GM21526 (cell line): ENCODE measurements at regions not wholly inside any gene's neighbourhood (a gene's known extent, or its start where the extent isn't known, plus 50 kb on each side); places are given as distances from the start of the nearest gene placed in this dataset.
"Not testable (repeated sequence)": the region's sequence is repeated elsewhere in the genome, so short reads cannot be mapped to it uniquely, and the experiment has no call there.

Experiments used
- ATAC-seq: cut with Tn5 transposase; IDR thresholded peaks from one replicate; pipeline ENCODE4 v1.9.1; 2021; ENCODE audit warnings: moderate library complexity; ENCODE audit not compliant: unreplicated experiment, low FRiP score

DNA sequence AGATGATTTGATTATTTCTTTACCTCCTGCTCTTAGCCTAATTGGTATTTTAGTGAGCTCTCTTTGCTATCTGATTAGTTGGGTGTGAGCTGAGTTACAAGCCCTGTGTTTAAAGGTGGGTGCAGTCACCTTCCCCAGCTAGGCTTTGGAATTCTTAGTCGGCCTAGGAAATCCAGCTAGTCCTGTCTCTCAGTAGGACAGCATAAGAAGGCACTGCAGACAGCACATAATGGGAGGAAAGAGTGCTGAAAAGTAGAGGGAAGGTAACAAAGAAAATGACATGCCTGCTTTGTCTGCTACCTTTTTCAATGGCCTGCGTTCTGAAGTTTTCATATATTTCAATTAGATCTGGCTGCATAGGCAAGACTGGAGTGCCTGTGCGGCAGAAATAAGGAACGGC lies 1794.0 kb upstream of the CELF4 start:
- ATAC-seq = no peak

DNA sequence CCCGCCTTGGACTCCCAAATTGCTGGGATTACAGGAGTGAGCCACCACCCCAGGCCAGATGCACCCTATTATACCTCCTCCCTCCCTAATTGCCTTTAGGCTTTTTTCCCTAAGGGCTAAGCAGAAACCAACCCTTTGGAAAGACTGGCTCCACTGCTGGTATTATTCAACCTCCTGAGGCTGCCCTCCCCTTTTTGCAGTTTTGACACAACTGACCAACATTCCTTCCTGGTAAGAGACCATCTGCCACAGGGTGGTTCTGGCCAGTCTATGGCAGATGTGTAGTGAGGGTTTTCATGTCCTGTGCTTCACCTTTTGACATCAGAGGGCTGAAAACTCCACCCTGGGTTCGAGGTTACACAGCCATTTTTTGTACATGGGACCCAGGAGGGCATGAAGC lies 1785.3 kb upstream of the CELF4 start:
- no peak for ATAC-seq

DNA sequence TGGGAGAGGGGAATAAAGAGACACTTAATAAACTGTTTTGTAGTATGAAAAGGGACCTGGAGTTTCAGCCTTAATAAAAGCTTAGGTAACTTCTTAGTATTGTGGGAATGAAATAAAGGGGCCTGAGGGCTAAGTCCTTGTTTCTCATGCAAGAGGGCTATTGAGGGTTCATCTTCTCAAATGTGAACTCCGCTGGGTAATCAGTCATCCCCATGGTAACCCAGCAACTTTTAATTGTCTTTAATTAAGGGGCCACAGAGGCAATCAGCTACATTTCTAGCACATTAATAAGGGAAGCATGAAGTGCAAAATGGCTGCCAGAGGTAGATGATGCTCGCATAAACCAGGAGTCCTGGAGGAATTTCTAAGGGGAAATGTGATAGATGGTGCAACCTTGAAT lies 1784.2 kb upstream of the CELF4 start:
- ATAC-seq = no peak

DNA sequence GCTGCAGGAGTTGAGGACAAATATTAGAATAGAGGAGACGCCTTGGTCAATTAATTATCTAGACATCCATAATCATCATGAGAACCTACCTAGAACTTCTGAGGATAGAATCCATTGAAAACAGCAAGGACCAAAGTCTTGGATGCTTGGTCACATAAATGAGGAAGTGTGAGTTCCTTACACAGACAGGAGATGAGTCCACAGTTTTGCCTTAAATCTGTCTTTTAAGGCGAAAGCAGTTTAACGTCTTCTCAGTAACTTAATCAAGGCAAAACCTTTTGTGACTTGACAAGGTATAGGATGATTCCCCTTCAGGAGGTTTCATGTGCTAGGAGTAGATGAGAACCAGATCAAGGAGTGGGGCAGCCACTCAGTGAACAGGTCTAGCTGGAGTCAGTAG lies 1783.2 kb upstream of the CELF4 start:
- no peak for ATAC-seq

DNA sequence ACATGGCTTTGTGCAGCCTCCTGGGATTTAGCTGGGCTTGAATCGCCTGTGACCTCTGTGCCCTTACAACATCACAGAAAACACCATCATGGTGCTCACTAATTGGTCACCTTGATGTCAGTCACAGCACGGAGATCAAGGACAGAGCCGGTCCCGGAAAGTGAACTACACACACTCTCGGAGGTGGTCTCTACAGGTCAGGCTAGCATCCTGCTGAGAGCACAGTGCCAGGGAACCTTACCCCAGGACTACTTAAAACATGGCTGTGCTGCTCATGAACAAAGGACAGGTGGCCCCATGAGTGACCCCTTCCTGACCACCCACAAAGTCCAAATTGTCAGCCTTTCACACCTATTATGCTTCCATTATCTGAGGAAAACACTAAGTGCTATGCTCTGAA lies 1782.1 kb upstream of the CELF4 start:
- no peak for ATAC-seq

DNA sequence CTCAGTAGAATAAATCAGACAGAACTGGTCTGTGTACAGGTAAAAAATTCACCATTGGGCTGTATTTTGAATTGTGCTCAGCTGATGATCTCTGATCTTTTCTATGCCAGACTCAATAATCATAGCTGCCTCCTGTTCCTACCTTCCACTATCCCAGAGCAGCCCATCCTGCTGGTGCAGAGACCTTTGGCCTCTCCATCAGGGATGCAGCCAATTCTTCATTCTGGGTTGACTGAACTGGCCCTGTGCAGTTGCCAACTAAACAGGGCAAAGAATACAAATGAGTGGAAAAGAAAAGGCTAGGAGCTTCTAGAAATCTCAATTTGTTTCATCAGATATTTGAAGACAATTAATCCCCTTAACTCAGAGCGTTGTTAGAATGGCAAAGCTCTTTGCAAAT lies 1781.3 kb upstream of the CELF4 start:
- ATAC-seq = no peak

DNA sequence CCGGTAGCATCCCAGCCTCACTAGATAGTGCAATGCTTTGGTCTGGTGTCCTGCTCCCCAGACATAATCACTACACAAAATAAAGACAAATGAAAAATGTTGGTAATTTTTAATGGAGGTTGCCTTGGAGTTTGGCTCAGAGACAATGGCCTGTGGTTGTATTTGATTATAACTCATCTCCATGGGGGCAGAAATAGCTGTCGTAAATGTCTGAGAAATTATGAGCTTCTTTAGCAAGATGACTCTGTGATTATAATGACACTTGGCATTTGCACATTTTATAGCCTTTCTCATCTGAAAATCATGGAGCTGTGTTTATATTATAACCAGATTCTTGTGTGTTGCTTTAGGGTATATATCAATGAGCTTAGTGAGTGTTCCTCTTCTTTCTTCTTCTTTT lies 1779.7 kb upstream of the CELF4 start:
- ATAC-seq = no peak

DNA sequence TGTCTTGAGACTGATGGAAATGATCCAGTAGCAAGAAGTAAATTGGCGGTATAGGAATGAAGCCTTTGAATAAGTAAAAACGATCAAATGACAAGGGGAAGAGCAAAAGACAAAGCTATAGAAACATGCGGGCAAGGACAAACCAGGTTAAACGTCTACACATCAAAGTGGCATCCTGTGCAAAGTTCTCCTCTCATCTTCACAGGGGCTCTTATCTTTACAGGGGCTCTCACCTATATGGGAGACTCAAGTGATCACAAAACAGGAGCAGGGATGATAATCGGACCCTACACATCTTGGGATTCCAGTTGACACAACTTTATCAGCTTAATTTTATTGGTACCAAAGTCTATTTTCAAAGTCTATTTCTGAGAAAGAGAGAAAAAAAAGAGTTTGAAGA lies 1778.9 kb upstream of the CELF4 start:
- ATAC-seq = no peak

DNA sequence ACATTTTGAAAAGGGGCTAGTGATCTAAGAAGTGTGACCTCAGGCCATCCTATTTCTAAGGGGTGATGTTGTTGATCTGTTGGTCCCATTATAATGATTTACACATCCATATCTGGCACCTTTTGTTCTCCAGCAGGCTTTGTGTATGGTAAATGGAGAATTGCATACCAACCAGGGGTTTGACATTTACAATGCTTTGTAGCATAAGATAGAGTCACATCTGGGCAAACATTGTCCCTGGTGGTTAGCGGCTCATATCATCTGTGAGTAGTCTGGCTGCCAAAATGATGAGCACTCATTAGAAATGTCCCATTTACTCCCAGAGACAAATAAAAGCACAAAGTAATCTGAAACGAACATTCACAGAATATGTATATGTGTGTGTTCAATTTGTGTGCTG lies 1775.5 kb upstream of the CELF4 start:
- ATAC-seq = no peak

DNA sequence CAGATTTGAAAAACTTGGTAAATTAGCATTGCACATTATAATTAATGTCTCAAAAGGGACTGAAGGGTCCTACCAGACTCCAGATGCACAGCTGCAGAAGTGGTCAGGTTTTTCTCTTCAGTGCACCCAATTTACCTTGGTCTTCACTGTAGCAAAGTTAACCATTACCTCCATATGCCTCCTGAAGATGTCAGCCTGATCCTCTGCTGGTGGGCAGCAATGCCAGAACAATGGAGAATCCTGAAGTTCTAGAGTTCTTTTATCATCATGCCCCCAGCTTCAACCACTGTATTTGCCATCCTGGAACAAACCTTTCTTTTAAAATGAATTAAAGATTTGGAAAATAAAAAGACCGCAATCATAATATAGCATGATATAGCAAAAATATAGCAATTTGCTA lies 1774.8 kb upstream of the CELF4 start:
- ATAC-seq = no peak

DNA sequence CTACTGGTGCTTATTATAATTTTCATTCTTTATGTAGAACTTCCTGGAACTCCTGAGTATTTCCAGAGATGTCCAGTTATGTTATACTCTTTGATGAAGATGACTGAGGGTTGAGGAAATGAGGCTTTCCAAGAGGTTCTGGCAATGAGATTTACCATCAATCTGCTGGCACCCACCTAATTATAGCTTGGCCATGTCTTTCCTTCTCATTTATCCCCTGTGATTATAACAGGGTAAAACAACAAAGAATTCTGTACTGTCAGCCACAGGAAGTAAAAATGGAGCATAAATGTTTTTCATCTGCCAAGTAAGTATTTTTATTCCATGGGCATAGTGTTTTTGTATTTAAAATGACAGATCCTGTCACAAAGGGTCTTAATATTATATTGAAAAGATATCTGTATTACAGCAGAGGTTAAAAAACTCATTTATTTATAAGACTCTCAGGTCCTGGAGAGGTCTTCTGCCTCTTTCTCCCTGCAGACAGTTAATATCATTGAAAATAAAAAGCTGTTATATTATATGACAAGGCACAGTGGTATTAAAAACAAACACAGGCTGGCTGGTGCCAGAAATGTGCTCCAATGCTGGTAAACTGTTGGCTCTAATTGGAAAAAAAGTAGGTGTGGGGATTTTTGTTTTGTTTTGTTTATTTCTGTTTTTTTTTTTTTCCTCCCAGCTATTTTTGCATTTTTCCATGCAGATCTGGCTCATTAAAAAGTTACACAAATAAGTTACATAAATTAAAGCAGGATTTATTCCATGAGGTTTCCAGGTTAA lies 1764.1 kb upstream of the CELF4 start:
- no peak for ATAC-seq

DNA sequence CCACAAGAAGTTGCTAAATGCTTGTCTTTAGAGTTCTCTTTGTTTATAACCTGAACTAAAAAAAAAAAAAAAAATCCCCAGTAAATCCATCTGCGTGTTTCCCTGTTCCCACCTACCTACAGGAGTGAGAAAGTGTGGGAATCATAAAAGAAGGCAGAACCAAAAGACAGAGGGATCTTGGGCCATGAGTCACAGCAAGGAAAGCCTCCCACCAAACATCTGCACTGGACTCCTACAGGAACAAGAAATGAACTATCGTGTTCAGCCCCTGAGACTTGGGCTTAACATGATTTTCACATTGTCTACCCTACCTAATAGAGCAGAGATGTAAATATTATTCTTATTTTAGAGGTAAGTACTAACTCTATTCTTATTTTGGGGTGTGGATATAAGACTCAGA lies 1761.2 kb upstream of the CELF4 start:
- no peak for ATAC-seq

DNA sequence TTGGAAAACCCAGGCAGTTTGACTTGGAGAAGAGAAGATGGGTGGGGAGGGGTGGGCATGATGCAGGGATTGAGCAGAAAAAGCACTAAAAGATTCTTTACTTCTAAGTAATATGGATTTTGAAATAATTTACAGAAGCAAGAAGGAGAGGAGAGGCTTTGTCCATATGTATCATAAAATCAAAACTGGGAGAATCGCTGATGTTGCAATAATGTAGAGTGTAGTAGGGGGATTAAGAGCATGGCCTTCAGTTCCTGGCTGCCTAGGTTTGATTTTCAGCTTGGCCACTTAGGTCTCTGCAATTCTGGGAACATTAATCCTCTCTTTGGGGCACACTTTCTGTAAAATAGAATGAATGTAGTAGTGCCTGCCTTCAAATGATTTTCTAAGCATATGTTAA lies 1760.4 kb upstream of the CELF4 start:
- no peak for ATAC-seq

DNA sequence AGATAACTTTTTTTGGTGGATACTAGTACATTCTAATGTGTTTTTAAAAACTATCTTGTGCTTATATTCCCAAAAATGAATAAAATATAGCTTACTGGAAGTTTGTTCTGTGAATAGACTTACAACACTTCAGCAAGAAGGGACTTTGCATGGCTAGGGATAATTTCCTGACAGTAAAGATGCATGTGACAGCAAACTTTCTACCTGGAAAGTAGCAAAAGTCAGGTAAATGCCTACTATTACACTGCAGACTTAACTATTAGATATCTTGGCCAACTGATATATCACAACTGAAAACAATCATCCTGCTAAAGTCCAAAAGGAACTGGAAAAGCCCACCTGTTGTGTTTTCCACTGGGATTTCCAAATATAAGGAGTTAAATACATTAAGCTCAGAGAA lies 1753.5 kb upstream of the CELF4 start:
- no peak for ATAC-seq

DNA sequence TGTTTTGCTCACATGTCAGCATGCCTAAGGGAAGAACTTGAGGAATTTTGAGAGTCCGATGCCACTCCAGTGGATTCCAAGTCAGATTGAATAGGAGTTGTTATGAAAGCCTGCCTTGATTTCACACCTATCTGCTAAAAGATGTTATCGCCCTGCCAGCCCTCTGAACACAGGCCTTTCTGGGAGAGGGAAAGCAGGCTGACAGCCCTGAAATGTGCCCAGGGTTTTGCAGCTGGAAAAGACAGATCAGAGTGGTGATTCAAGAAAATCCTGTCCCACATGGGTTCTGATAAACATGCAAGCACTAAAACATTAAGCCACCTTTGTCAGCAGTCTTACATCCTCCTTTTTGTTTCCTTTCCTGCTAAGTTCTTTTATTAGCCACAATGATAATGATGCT lies 1752.9 kb upstream of the CELF4 start:
- no peak for ATAC-seq

DNA sequence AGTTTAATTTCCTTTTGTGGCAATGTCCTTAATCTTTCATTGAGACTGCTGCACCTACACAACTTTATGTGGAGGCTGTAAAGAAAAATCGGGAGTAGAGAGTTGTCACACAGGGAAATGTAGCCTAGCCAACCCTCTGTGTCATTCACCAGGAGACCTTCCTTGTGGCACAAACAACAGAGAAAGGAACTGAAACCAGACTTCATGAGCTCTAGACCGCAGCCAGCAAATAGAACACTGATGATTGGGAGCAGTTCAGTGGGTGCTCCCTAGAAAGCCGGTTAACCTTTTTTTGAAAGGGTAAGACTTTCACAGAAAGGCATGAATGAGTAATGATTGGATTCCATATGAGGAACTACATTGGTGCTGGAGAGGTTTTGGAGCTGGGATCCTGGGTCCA lies 1752.4 kb upstream of the CELF4 start:
- no peak for ATAC-seq

DNA sequence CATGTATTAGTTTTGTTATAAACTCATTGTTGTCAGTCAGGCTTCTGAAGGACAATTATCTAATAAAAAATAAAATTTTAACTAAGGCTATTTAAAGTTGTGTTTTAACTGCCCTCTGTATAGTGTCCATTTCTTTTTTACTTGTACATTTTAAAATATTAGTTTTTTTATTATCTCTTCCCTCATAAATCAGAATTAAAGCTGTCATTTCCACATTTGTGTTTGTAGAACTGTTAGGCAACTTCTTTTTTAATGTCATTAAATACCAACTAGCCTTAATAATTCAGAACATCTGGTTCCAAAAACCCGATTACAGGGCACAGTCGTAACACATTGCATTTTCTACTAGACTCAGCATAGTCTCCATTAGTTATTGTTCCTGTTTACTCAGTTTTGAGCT lies 1749.0 kb upstream of the CELF4 start:
- no peak for ATAC-seq

DNA sequence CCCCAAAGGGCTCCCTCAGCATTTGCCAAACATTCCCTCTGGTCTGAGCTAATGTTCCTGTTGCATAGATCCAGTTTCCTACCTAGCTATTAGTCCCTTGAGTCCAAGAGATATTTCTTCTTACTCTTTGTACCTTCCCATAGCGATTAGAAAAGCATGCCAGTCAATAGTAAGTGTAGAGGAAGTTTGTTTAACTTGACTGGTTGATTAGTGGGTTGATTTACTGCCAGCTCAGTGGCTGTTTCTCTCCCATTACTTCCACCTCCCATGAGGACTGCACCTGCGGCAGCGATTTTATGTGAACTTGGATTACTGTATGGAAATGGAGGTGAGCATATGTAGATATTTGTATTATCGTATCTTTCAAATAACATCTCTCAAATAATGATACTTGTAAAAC lies 1748.4 kb upstream of the CELF4 start:
- ATAC-seq = no peak

DNA sequence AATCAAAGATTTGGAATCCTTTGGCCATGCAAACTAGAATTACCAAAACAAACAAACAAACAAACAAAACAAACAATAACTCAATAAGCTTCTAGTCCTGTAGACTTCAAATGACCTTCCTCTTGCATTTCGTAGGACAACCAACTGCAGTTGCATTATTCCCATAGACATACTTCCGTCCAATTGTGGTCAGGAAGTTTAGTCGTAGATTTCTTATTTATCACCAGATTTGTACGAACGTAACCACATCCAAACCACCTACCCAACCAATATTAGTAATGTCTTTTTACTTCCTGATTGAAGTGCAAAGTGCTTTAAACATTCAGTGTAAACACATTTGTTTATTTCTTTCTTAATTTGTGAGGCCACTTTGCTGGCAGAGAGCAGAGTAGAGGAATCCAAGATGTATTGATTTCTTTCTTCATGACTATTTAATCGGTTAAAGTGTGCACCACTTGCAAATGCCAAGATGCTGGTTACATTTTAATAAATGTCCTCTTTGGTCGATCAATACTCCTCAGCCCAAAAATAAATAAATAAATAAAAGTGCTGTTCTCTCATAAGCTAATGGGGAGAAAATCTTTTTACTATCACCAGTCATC lies 1745.6 kb upstream of the CELF4 start:
- no peak for ATAC-seq

DNA sequence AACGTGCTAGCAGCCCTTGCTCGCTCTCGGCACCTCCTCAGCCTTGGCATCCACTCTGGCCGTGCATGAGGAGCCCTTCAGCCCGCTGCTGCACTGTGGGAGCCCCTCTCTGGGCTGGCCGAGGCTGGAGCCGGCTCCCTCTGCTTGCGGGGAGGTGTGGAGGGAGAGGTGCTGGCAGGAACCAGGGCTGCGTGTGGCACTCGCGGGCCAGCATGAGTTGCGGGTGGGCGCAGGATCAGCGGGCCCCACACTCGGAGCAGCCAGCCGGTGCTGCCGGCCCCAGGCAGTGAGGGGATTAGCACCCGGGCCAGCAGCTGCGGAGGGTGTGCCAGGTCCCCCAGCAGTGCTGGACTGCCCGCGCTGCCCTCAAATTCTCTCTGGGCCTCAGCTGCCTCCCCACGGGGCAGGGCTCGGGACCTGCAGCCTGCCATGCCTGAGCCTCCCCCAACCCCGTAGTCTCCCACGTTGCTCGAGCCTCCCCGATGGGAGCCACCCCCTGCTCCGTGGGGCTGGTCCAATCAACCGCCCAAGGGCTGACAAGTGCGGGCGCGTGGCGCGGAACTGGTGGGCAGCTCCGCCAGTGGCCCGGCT lies 1743.4 kb upstream of the CELF4 start:
- ATAC-seq = not testable (repeated sequence)

DNA sequence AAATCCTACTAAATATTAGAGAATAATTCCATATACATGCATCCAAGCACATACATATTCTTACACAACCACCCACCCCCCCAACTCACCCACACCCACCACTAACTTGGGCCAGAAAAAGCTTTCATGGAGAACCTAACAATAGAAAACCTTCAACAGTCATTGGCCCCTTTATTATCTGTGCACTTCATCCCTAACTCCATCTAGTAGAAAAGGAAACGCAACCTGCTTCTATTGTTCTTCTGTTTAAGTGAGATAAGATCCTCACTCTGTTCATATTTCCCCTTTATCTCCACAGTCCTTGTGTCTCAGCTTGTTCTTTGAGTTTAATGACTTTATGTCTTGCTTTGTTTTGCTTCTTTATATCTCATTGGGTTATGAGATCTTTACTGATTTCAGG lies 1740.2 kb upstream of the CELF4 start:
- no peak for ATAC-seq

DNA sequence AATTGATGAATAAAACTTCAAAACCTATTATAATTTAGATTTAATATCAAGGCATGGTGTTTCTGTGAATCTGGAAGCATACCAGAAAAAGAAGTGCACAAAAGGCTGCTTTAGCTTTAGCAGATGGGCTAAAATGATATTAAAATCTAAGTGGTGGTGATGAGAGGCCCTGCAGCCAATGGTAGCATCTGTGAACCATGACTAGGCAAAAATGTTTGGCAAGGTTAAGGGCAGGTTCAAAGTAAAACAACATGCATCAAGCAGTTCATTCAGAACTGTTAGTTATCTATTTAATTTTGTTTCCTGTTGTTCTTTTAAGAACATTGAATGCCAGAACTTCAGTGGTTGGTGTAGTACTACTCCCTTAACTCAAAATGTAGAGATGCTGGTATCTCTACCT lies 1736.9 kb upstream of the CELF4 start:
- no peak for ATAC-seq
